OCI-LY3 (cell line): ENCODE measurements at regions not wholly inside any gene's neighbourhood (a gene's known extent, or its start where the extent isn't known, plus 50 kb on each side); places are given as distances from the start of the nearest gene placed in this dataset.

Source experiments
- EZH2phosphoT487 ChIP-seq: fragments of 200-600 bp; shearing (Covaris generic); IDR thresholded peaks from 2 replicates; pipeline ENCODE4 v1.6.1; 2018; ENCODE audit warnings: antibody characterized with exemption, mixed run types, low read depth
- TF ChIP-seq, protein P1 (sequence below): fragments of 200-600, 300-600 bp; sonication (generic); IDR thresholded peaks from 2 replicates; pipeline ENCODE4 v1.5.1; 2014; ENCODE audit warnings: antibody characterized with exemption, low read length, low read depth

DNA sequence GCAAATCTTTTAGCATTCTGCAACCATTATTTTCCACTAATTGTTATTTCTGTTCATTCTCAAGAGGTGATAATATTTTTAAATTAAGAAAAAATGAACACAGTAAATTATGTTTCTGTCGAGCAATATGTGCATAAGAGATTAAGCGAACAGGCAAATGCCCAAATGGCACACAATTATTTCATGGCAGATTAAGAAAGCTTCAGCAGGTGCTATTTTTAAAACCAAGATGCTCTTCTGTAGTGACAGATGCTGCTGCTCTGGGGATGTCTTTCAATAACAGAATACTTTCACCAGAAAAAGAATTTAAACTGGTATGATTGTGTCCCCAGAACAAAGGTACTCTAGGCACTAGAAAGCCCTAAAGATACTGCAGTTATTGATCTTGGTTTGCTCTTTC, 412.7 kb upstream of the SORCS1 start:
- TF ChIP-seq, protein P1, sequence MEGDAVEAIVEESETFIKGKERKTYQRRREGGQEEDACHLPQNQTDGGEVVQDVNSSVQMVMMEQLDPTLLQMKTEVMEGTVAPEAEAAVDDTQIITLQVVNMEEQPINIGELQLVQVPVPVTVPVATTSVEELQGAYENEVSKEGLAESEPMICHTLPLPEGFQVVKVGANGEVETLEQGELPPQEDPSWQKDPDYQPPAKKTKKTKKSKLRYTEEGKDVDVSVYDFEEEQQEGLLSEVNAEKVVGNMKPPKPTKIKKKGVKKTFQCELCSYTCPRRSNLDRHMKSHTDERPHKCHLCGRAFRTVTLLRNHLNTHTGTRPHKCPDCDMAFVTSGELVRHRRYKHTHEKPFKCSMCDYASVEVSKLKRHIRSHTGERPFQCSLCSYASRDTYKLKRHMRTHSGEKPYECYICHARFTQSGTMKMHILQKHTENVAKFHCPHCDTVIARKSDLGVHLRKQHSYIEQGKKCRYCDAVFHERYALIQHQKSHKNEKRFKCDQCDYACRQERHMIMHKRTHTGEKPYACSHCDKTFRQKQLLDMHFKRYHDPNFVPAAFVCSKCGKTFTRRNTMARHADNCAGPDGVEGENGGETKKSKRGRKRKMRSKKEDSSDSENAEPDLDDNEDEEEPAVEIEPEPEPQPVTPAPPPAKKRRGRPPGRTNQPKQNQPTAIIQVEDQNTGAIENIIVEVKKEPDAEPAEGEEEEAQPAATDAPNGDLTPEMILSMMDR, result no peak
- no peak for TF ChIP-seq EZH2phosphoT487
